ENCODE measurements at regions not wholly inside any gene's neighbourhood (a gene's known extent, or its start where the extent isn't known, plus 50 kb on each side); places are given as distances from the start of the nearest gene placed in this dataset.

- intact Hi-C loops (cut with DNase I; ENCODE audit: low total_unique reads) = loop anchor here (5.0 kb wide), 1 partner anchor 1782 kb away; no protein-coding TSS in a partner anchor
- H3K9me3 ChIP-seq = no peaks in the 10 kb centered on the region
- no peaks in the 10 kb centered on the region for H3K36me3 ChIP-seq
- no peaks in the 10 kb centered on the region for H3K4me1 ChIP-seq
- no peaks in the 10 kb centered on the region for H3K27me3 ChIP-seq
- in situ Hi-C loops (cut with MboI; ENCODE audit: low pct_ligation_motif_present in 1 of 4, low pct_unique_long_range_greater_than_20kb in 1 of 4, low sequenced_read_pairs in 3 of 4) = no loop called here
- TF ChIP-seq, protein P1, sequence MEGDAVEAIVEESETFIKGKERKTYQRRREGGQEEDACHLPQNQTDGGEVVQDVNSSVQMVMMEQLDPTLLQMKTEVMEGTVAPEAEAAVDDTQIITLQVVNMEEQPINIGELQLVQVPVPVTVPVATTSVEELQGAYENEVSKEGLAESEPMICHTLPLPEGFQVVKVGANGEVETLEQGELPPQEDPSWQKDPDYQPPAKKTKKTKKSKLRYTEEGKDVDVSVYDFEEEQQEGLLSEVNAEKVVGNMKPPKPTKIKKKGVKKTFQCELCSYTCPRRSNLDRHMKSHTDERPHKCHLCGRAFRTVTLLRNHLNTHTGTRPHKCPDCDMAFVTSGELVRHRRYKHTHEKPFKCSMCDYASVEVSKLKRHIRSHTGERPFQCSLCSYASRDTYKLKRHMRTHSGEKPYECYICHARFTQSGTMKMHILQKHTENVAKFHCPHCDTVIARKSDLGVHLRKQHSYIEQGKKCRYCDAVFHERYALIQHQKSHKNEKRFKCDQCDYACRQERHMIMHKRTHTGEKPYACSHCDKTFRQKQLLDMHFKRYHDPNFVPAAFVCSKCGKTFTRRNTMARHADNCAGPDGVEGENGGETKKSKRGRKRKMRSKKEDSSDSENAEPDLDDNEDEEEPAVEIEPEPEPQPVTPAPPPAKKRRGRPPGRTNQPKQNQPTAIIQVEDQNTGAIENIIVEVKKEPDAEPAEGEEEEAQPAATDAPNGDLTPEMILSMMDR (IDR thresholded peaks at IDR 0.05) = no peak
- no peak for TF ChIP-seq POLR2AphosphoS5 (IDR thresholded peaks at IDR 0.05)
- TF ChIP-seq POLR2A (IDR thresholded peaks at IDR 0.05) = no peak
- TF ChIP-seq EP300 (IDR thresholded peaks at IDR 0.05; ENCODE audit: low read depth) = no peak
- DNase-seq = no peak
- H3K4me3 ChIP-seq = no peak overlapping the region
- no peak overlapping the region for H3K27ac ChIP-seq
These were observed 1304.4 kb downstream of the MAT2B start for GRCh38 chr5:164809821-164810220.

DNA sequence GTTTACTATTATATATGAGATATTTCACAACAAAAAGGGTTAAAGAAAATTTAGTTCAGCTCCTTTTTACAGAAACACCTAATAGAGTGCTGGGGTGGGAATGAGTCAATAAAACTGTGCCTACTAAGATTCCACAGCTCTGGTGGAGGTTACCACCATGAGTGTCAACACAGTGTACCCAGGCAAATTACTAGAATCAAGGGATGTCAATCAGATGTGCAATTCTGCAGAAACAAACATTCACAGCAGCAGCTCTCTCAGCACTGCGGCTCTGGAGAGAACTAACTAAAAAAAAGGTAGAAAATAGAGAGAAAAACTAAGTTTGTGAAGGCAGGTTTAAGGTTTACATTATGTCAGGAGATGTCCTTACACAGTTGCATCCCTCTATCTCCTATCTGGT is 1313.0 kb downstream of the MAT2B start:
- H3K9me3 ChIP-seq = no peaks in the 10 kb centered on the region
- no peak overlapping the region for H3K27ac ChIP-seq
- intact Hi-C loops (cut with DNase I; ENCODE audit: low total_unique reads) (no loop called here), in situ Hi-C loops (cut with MboI; ENCODE audit: low pct_ligation_motif_present in 1 of 4, low pct_unique_long_range_greater_than_20kb in 1 of 4, low sequenced_read_pairs in 3 of 4) (no loop called here)
- no peaks in the 10 kb centered on the region for H3K4me1 ChIP-seq
- H3K27me3 ChIP-seq = no peaks in the 10 kb centered on the region
- no peak for DNase-seq
- H3K36me3 ChIP-seq = no peaks in the 10 kb centered on the region
- TF ChIP-seq, protein P1 (IDR thresholded peaks at IDR 0.05) = no peak
- TF ChIP-seq POLR2AphosphoS5 (IDR thresholded peaks at IDR 0.05) (no peak), POLR2A (IDR thresholded peaks at IDR 0.05) (no peak), EP300 (IDR thresholded peaks at IDR 0.05; ENCODE audit: low read depth) (no peak)
- WGBS, 2 donors (ENCODE audit: low coverage in 1 of 2) = 48 to 50% methylated on average over 1 of the region's 1 CpG
- no peak overlapping the region for H3K4me3 ChIP-seq

DNA sequence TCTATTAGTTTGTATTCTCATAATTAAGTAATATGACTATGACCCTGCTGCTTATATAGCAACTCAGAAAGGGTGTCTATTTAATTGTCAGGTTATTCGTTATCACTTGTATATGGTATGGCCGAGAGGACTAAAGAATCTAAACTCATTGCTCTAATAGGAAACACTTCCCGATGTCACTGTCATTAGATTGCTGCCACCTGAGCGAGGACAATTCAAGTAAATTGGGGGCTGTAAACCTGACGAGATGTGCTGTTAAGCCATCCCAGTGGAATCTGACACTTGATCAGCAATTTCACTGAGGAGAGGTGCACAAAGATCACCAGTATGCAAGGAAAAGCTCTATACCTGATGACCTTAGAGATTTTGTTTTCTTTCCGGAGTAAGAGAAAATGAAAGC is 1319.3 kb downstream of the MAT2B start:
- WGBS, 2 donors (ENCODE audit: low coverage in 1 of 2) = 45% methylated on average over 6 of the region's 6 CpGs

GRCh38 chr5:164832516-164832915 is 1327.1 kb downstream of the MAT2B start:
- TF ChIP-seq, protein P1 (IDR thresholded peaks at IDR 0.05) = no peak
- TF ChIP-seq POLR2AphosphoS5 (IDR thresholded peaks at IDR 0.05) (no peak), EP300 (IDR thresholded peaks at IDR 0.05; ENCODE audit: low read depth) (no peak), POLR2A (IDR thresholded peaks at IDR 0.05) (no peak)
- no peaks in the 10 kb centered on the region for H3K9me3 ChIP-seq
- no peaks in the 10 kb centered on the region for H3K27me3 ChIP-seq
- in situ Hi-C loops (cut with MboI; ENCODE audit: low pct_ligation_motif_present in 1 of 4, low pct_unique_long_range_greater_than_20kb in 1 of 4, low sequenced_read_pairs in 3 of 4) (no loop called here), intact Hi-C loops (cut with DNase I; ENCODE audit: low total_unique reads) (no loop called here)
- no peak overlapping the region for H3K4me3 ChIP-seq
- WGBS, 2 donors (ENCODE audit: low coverage in 1 of 2) = 79 to 82% methylated on average over 5 to 6 of the region's 6 CpGs
- H3K27ac ChIP-seq = no peak overlapping the region
- no peaks in the 10 kb centered on the region for H3K4me1 ChIP-seq
- DNase-seq = no peak
- H3K36me3 ChIP-seq = no peaks in the 10 kb centered on the region

More for the DNA sequence above, 1319.3 kb downstream of the MAT2B start:
- Histone ChIP-seq H3K27ac (no peak overlapping the region), H3K9me3 (no peaks in the 10 kb centered on the region), H3K4me1 (no peaks in the 10 kb centered on the region), H3K4me3 (no peak overlapping the region), H3K27me3 (no peaks in the 10 kb centered on the region), H3K36me3 (no peaks in the 10 kb centered on the region)
- no peak for DNase-seq
- TF ChIP-seq POLR2AphosphoS5 (IDR thresholded peaks at IDR 0.05) (no peak), POLR2A (IDR thresholded peaks at IDR 0.05) (no peak), EP300 (IDR thresholded peaks at IDR 0.05; ENCODE audit: low read depth) (no peak)
- TF ChIP-seq, protein P1 (IDR thresholded peaks at IDR 0.05) = no peak
- intact Hi-C loops (cut with DNase I; ENCODE audit: low total_unique reads) = no loop called here
- in situ Hi-C loops (cut with MboI; ENCODE audit: low pct_ligation_motif_present in 1 of 4, low pct_unique_long_range_greater_than_20kb in 1 of 4, low sequenced_read_pairs in 3 of 4) = no loop called here

All from transverse colon (tissue), 4 donors.